ENCODE measurements at regions not wholly inside any gene's neighbourhood (a gene's known extent, or its start where the extent isn't known, plus 50 kb on each side); places are given as distances from the start of the nearest gene placed in this dataset.

DNA sequence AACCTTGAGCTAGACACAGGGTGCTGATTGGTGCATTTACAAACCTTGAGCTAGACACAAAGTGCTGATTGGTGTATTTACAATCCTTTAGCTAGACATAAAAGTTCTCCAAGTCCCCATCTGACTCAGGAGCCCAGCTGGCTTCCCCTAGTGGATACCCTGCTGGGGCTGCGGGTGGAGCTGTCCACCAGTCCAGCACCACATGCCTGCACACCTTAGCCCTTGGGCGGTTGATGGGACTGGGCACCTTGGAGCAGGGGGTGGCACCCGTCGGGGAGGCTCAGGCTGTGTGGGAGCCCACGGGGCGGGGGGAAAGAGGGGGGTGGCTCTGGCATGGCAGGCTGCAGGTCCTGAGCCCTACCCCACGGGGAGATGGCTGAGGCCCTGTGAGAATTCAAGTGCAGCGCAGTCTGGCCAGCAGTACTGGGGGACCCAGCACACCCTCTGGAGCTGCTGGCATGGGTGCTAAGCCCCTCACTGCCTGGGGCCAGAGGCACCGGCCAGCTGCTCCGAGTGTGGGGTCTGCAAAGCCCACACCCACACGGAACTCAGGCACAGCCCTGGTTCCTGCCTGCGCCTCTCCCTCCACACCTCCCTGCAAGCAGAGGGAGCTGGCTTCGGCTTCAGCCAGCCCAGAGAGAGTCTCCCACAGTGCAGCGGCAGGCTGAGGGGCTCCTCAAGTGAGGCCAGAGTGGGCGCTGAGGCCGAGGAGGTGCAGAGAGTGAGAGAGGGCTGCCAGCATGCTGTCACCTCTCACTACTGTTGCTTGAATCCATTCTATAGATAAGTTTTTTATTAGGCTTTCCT is 369.8 kb upstream of the SMIM30 start:
- TF ChIP-seq, protein P1, sequence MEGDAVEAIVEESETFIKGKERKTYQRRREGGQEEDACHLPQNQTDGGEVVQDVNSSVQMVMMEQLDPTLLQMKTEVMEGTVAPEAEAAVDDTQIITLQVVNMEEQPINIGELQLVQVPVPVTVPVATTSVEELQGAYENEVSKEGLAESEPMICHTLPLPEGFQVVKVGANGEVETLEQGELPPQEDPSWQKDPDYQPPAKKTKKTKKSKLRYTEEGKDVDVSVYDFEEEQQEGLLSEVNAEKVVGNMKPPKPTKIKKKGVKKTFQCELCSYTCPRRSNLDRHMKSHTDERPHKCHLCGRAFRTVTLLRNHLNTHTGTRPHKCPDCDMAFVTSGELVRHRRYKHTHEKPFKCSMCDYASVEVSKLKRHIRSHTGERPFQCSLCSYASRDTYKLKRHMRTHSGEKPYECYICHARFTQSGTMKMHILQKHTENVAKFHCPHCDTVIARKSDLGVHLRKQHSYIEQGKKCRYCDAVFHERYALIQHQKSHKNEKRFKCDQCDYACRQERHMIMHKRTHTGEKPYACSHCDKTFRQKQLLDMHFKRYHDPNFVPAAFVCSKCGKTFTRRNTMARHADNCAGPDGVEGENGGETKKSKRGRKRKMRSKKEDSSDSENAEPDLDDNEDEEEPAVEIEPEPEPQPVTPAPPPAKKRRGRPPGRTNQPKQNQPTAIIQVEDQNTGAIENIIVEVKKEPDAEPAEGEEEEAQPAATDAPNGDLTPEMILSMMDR (IDR thresholded peaks at IDR 0.05) = no peak
- TF ChIP-seq POLR2AphosphoS5 (IDR thresholded peaks at IDR 0.05) = no peak
- TF ChIP-seq POLR2A (IDR thresholded peaks at IDR 0.05) = no peak
